HEK293 (cell line): ENCODE measurements at regions not wholly inside any gene's neighbourhood (a gene's known extent, or its start where the extent isn't known, plus 50 kb on each side); places are given as distances from the start of the nearest gene placed in this dataset.

Source experiments
- CTCF ChIA-PET: fragments of 350-600 bp; formaldehyde crosslinking; extraction: SDS; loops from one replicate; lab custom pipeline; 2021; ENCODE audit warnings: antibody characterized with exemption; lab: Yijun Ruan, JAX
- POLR2A ChIA-PET: fragments of 300-600 bp; formaldehyde crosslinking; extraction: SDS; loops from one replicate; lab custom pipeline; 2020; ENCODE audit warnings: antibody characterized with exemption, inconsistent platforms; lab: Yijun Ruan, JAX
- H3K27ac ChIP-seq: fragments of 200-500 bp; sonication (Bioruptor generic); 2 replicates; pipeline ENCODE4 v1.5.1; 2014; ENCODE audit warnings: low read depth, low read length, control low read depth, inconsistent platforms; ENCODE audit errors: extremely low read depth
- H3K36me3 ChIP-seq, 2 experiments: fragments of 200-500 bp in 1 of 2; sonication (Bioruptor generic) in 1 of 2; 1 replicate in 1 of 2; 2 replicates in 1 of 2; pipeline ENCODE4 v1.5.1; 2014 to 2017; ENCODE audit warnings: inconsistent platforms in 2 of 2, low read length in 2 of 2; ENCODE audit not compliant: control insufficient read depth in 2 of 2, insufficient read depth in 1 of 2
- H3K4me1 ChIP-seq: fragments of 200-500 bp; sonication (Bioruptor generic); 2 replicates; pipeline ENCODE4 v1.5.1; 2014; ENCODE audit warnings: mild to moderate bottlenecking, low read length, inconsistent platforms; ENCODE audit not compliant: control insufficient read depth, insufficient read depth
- H3K4me3 ChIP-seq: 2 replicates; pipeline ENCODE4 v1.5.1; 2011; ENCODE audit warnings: low read depth, mild to moderate bottlenecking, control low read depth, low read length, moderate library complexity
- H3K9me3 ChIP-seq: fragments of 200-500 bp; sonication (Bioruptor generic); 2 replicates; pipeline ENCODE4 v1.5.1; 2014; ENCODE audit warnings: low read depth, low read length, inconsistent platforms; ENCODE audit not compliant: control insufficient read depth, insufficient read depth
- ATF2 ChIP-seq: fragments of 450-650 bp; formaldehyde crosslinking; IDR thresholded peaks from 2 replicates; pipeline ENCODE4 v1.5.1; 2016; ENCODE audit warnings: missing biosample characterization, missing genetic modification characterization, low read depth
- ELK4 ChIP-seq: IDR thresholded peaks from 2 replicates; pipeline ENCODE4 v1.6.1; 2011; ENCODE audit warnings: mild to moderate bottlenecking, low read depth, low read length, borderline replicate concordance
- INSM2 ChIP-seq: fragments of 450-650 bp; formaldehyde crosslinking; IDR thresholded peaks from 2 replicates; pipeline ENCODE4 v1.5.1; 2016; ENCODE audit warnings: missing biosample characterization, missing genetic modification characterization
- KLF9 ChIP-seq: fragments of 450-650 bp; formaldehyde crosslinking; IDR thresholded peaks from 2 replicates; pipeline ENCODE4 v1.5.1; 2016; ENCODE audit warnings: missing biosample characterization, missing genetic modification characterization, low read depth
- OVOL3 ChIP-seq: fragments of 450-650 bp; formaldehyde crosslinking; IDR thresholded peaks from 2 replicates; pipeline ENCODE4 v1.5.1; 2016; ENCODE audit warnings: missing biosample characterization, missing genetic modification characterization
- PRDM10 ChIP-seq: fragments of 450-650 bp; formaldehyde crosslinking; IDR thresholded peaks from 2 replicates; pipeline ENCODE4 v1.5.1; 2016; ENCODE audit warnings: missing biosample characterization, missing genetic modification characterization
- ZFP37 ChIP-seq: fragments of 450-650 bp; formaldehyde crosslinking; IDR thresholded peaks from 2 replicates; pipeline ENCODE4 v1.5.1; 2016; ENCODE audit warnings: missing biosample characterization, missing genetic modification characterization
- ZNF202 ChIP-seq: fragments of 450-650 bp; formaldehyde crosslinking; IDR thresholded peaks from 2 replicates; pipeline ENCODE4 v1.5.1; 2016; ENCODE audit warnings: missing biosample characterization, missing genetic modification characterization, borderline replicate concordance
- ZNF449 ChIP-seq: fragments of 450-650 bp; formaldehyde crosslinking; IDR thresholded peaks from 2 replicates; pipeline ENCODE4 v1.5.1; 2017; ENCODE audit warnings: missing biosample characterization, mild to moderate bottlenecking, missing genetic modification characterization, moderate library complexity
- ZNF501 ChIP-seq: fragments of 450-650 bp; formaldehyde crosslinking; IDR thresholded peaks from 2 replicates; pipeline ENCODE4 v1.5.1; 2016; ENCODE audit warnings: missing biosample characterization, missing genetic modification characterization
- ZNF514 ChIP-seq: fragments of 450-650 bp; formaldehyde crosslinking; IDR thresholded peaks from 2 replicates; pipeline ENCODE4 v1.5.1; 2016; ENCODE audit warnings: missing biosample characterization, missing genetic modification characterization
- ZNF521 ChIP-seq: fragments of 450-650 bp; formaldehyde crosslinking; IDR thresholded peaks from 2 replicates; pipeline ENCODE4 v1.5.1; 2017; ENCODE audit warnings: missing biosample characterization, mild to moderate bottlenecking, missing genetic modification characterization
- ZNF529 ChIP-seq: fragments of 450-650 bp; formaldehyde crosslinking; IDR thresholded peaks from 2 replicates; pipeline ENCODE4 v1.5.1; 2017; ENCODE audit warnings: missing genetic modification characterization, missing biosample characterization; ENCODE audit not compliant: insufficient replicate concordance
- ZNF561 ChIP-seq: fragments of 450-650 bp; IDR thresholded peaks from 2 replicates; pipeline ENCODE4 v1.5.1; 2018; ENCODE audit warnings: missing biosample characterization, missing genetic modification characterization, borderline replicate concordance
- ZNF654 ChIP-seq: fragments of 450-650 bp; formaldehyde crosslinking; IDR thresholded peaks from 2 replicates; pipeline ENCODE4 v1.5.1; 2016; ENCODE audit warnings: low read depth, missing biosample characterization, missing genetic modification characterization
- ZNF677 ChIP-seq: fragments of 450-650 bp; IDR thresholded peaks from 2 replicates; pipeline ENCODE4 v1.5.0; 2018; ENCODE audit warnings: missing biosample characterization, mild to moderate bottlenecking, missing genetic modification characterization, moderate library complexity
- ZNF777 ChIP-seq: fragments of 450-650 bp; formaldehyde crosslinking; IDR thresholded peaks from 2 replicates; pipeline ENCODE4 v1.5.1; 2017; ENCODE audit warnings: missing biosample characterization, missing genetic modification characterization, borderline replicate concordance
- ZSCAN16 ChIP-seq: fragments of 450-650 bp; formaldehyde crosslinking; IDR thresholded peaks from 2 replicates; pipeline ENCODE4 v1.5.1; 2016; ENCODE audit warnings: missing biosample characterization, missing genetic modification characterization
- ZSCAN30 ChIP-seq: fragments of 450-650 bp; IDR thresholded peaks from 2 replicates; pipeline ENCODE4 v1.5.1; 2018; ENCODE audit warnings: missing biosample characterization, mild to moderate bottlenecking, missing genetic modification characterization, moderate library complexity

GRCh38 chr5:143696921-143697320 lies 115.0 kb upstream of the HMHB1 start:
- Histone ChIP-seq H3K27ac (no peak overlapping the region), H3K4me3 (no peak overlapping the region), H3K4me1 (peaks cover 7% of the 10 kb centered on the region; the same call in 1 of the 2 replicates), H3K36me3 (no peaks in the 10 kb centered on the region), H3K9me3 (no peaks in the 10 kb centered on the region)
- no peak for TF ChIP-seq ZNF202
- no peak for TF ChIP-seq ZNF514
- no peak for TF ChIP-seq ZNF561
- no peak for TF ChIP-seq OVOL3 (tag by site-specific recombination)
- TF ChIP-seq ATF2 (tag by site-specific recombination) = no peak
- no peak for TF ChIP-seq KLF9
- no peak for TF ChIP-seq ZNF529
- no peak for TF ChIP-seq ZSCAN30
- TF ChIP-seq ZNF521 (tag by site-specific recombination) = no peak
- TF ChIP-seq ZNF677 (tag by site-specific recombination) = no peak
- no peak for TF ChIP-seq ZSCAN16 (tag by site-specific recombination)
- TF ChIP-seq PRDM10 = no peak
- TF ChIP-seq ZNF777 (tag by site-specific recombination) = no peak
- TF ChIP-seq INSM2 = no peak
- no peak for TF ChIP-seq ZNF501 (tag by site-specific recombination)
- no peak for TF ChIP-seq ELK4
- no peak for TF ChIP-seq ZFP37 (tag by site-specific recombination)
- no peak for TF ChIP-seq ZNF654
- TF ChIP-seq ZNF449 (tag by site-specific recombination) = no peak
- ChIA-PET POLR2A (no interaction called here), CTCF (no interaction called here)
